Kasumi-1 (cell line): ENCODE measurements at regions not wholly inside any gene's neighbourhood (a gene's known extent, or its start where the extent isn't known, plus 50 kb on each side); places are given as distances from the start of the nearest gene placed in this dataset.

ENCODE experiments used
- DNase-seq, 2 experiments: peaks; one replicate each; lab custom pipeline; 2025; lab: John Stamatoyannopoulos, UW

DNA sequence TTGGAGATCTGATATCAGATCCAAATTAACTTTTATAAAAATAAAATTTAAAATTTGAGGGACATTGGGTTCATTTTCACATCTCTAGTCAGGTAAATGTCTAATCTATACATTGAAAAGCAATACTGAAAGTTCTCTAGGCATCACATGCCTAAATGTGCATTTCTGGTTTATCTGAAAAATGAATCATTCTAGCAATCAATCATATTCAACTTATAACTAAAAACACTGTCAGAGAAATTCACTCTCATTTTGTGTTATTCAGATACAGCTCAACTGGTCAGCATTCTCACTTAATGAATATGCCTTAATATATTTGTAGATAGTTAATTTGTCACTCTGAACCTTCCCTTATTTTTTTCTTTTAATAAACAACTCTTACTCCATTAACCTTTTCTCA, 243.2 kb downstream of the CASP12 start:
- DNase-seq: no peak

- DNase-seq: no peak
These were observed 244.0 kb downstream of the CASP12 start for GRCh38 chr11:104654181-104654813.

DNA sequence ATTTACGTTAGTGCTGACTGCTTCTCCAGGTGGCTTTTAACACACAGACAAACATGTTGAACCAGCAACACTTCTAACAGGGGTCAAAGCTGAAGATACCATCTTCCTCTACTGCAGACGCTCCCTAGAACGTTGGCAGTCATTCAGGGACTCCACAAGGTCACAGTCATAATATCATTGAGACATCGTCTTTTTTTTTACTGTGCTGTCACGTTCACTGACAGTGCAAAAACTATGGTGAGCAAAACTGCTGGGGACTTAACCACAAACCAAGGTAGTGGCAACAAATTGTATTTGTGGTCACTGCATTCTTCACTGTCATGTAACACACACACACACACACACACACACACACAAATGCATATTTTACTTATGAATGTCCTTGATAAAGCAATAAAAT, 244.9 kb downstream of the CASP12 start:
- DNase-seq: no peak

DNA sequence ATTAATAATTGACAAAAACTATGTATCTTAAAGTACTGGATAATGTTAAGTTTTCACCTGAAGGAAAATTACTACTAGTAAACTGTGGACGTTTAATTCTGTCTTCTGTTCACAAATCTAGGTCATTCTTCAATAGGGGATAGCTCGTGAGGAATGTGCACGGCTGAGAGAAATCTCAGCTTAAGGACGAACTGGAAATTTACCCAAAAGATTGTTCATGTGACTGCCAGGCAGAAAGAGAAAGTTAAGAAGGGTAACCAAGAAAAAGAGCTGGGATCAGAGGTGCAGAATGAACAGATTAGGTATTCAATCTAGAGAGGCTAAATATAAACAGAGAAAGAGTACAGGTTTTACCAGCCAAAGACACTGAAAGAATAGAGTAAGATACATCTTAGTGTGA, 245.3 kb downstream of the CASP12 start:
- DNase-seq: no peak

DNA sequence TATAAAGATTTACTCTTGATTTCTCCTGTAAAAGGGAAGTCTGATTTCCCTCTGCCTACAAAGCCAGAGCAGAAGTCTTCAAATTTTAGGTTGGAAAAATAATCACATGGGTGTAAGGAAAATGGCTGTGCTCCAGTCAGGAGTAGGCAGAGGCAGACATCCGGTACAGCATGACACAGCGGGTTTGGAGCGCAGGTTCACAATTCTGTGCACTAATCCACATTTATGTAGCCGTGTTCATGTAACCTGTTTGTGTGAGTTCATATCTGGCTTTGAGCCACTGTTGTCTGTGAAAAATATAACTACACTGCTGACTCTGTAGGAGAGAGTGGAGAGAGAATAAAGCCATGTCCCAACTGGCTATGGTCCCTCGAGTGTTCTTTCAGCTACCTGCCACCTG, 248.0 kb downstream of the CASP12 start:
- DNase-seq: no peak

DNA sequence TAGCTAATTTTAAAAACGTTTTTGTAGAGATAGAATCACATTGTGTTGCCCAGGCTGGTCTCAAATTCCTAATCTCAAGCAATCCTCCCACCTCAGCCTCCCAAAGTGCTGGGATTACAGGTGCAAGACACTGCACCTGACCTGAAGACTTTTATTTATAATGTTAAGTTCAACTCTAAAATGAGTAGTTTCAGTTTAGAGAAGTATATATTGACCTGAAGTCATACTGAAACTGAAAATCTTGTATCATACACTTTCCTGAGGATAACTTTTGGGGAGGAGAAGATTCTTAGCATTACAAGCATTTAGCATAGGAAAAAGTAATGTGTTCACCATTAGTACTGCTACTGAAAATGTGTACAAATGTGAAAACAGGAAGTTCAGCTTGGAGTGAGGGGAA, 249.3 kb downstream of the CASP12 start:
- DNase-seq: peak in 1 of 2 experiments; percentile 17

- DNase-seq: no peak
These were observed 252.7 kb downstream of the CASP12 start for GRCh38 chr11:104645261-104646222.

DNA sequence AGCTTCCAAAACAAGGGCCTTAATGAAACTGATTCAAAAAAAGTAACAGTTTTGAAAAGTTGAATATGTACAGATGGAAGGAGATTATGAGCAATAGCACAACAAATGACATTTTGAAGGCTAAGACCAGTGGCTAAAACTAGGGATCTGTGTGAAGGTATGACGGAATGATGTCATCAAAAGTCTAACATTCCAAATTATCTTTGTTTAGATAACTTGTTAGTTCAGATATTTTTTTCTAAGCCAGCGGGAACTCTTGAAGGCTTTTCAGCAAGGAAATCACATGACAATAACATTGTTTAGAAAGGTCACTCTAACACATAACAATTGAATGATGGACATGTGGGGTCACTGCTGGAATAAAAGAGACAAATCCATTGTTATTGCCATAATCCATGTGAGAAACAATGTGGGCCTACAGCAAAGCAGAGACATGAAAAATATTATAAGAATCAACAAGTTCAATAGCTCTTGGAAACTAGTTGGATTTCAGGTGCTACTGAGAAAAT, 260.5 kb downstream of the CASP12 start:
- no peak for DNase-seq

DNA sequence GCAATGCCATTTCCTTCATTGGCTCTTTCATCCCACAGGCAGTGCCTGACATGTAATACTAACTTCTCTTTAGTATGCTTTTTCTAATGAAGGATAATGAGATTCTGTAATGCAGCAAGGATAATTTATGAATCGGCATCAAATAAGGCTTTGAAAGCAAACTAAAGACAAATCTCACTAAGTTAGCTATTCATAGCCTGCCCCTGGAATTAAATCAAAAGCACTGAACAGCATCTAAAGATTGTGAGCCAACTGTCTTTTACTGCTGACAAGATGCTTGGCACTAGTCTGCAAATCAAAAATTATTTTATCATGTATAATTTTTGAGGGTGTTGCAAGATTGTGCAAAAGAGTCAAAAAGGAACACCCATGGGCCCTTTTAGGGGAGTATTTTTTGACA, 265.0 kb downstream of the CASP12 start:
- no peak for DNase-seq

DNA sequence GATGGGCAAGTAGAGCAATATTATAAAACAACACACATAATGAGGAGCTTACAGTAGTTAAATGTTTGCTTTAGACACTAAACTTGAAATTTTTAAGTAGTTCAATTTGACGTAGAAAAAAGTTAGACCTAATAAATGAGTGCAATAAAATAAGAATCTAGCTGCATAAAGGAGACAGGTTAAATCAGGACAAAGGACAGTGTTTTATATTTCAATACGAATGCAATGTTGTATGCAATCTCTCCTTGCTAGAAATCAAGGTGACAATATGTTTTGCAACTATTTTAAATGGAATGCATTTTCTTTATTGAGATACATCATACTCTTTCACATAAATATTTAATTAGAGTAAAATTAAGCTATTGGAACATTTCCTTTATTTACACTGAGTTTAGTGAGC, 267.9 kb downstream of the CASP12 start:
- no peak for DNase-seq

GRCh38 chr11:104625246-104625645, 273.0 kb downstream of the CASP12 start:
- no peak for DNase-seq

DNA sequence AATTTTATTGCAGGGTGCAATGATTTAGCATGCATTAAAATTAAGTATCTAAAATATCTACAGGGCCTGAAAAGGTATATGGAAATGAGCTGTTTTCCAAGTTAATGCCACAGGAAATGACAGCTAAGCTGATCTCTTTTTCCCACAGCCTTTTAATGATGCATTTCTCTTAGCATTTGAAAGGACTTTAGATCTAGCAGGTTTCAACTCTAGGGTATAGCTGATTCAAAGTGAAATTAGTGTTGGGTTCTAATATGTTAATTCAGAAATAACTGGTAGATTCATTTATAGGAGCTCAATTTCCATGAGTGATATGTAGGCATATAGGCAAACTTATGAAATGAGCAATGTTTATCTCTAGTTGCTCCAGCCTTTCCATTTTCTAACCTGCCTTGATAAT, 274.2 kb downstream of the CASP12 start:
- no peak for DNase-seq

DNA sequence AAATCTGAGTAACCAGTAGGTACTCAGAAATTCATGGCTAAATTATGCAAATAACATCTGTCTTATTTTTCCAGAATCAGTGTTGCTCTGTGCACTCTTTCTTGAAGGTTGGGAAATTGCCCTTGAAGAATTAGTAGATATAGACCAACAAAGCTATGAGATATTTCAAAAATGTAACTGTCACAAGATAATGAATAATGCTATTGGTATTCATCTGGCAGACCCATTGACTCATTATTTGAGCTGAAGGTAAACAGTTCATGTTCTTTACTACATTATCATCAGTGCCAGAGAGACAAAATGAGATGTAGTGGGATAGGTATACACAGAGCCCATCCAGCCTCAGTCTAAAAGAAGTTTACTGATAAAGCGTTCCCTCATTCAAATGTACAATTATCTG, 274.7 kb downstream of the CASP12 start:
- DNase-seq: no peak

- DNase-seq: no peak
These were observed 277.3 kb downstream of the CASP12 start for GRCh38 chr11:104620991-104621390.

- no peak for DNase-seq
These were observed 278.5 kb downstream of the CASP12 start for GRCh38 chr11:104619751-104620150.

DNA sequence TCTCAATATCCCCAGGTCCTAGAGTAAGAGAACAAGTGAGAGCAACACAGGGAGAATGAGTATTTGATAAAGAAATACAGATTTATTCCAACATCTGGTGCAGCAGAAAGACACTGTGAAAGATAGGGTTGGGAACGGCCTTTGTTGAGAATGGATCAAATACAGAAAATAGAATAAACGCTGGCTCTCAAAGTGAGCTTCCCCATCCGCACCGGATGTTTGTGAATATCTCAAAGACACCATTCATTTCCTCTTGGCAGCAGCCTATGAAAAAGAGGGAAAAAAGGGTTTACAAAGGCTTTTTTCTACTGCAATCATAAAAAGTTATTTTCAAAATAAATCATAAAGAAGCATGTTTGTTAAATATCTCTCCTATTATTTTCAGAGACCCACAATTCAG, 279.3 kb downstream of the CASP12 start:
- DNase-seq: no peak

DNA sequence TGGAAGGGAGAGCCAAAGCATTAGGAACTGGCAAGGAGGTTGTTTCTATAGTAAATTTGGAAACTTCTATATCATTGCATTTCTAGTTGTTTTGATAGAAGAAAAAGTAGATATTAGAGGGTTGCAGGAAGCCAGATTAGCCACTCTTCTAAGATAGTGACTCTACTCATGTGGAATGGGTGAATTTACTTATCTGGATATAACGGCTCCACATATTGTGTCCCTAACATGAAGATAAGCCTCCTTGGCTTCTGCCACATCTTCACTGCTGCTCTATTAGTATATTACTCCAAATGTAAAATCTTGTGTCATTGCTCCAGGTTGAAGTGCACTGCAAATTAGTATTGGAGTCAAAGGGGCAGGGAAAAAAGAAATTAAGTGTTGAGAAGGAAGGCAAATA, 283.3 kb downstream of the CASP12 start:
- DNase-seq: no peak

- no peak for DNase-seq
These were observed 284.1 kb downstream of the CASP12 start for GRCh38 chr11:104614117-104614680.

- no peak for DNase-seq
These were observed 287.6 kb downstream of the CASP12 start for GRCh38 chr11:104610635-104611034.

GRCh38 chr11:104609311-104610085, 288.8 kb downstream of the CASP12 start:
- DNase-seq: peak; percentile 84

DNA sequence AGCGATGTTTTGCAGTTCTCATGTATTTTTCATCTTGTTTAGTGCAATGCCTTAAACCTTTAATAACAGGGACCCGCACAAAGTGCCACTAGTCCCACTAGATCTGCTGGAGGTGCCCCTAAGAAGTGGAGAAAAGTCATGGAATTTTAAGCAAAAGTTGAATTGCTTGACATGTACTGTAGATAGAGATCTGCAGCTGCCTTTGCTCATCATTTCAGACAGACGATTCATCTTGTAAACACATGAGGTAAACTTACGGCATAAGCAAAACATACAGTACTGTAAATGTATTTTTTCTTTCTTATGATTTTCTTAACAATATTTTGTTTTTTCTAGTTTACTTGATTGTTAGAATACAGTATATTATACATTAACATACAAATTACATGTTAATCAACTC, 295.6 kb downstream of the CASP12 start:
- no peak for DNase-seq
